Esophagus squamous epithelium (tissue), 5 donors: ENCODE measurements at regions not wholly inside any gene's neighbourhood (a gene's known extent, or its start where the extent isn't known, plus 50 kb on each side); places are given as distances from the start of the nearest gene placed in this dataset.

Experiments used
- DNase-seq: peaks from one replicate; lab custom pipeline; 2025; lab: John Stamatoyannopoulos, UW
- H3K27ac ChIP-seq, 4 donors: fragments of 200-600 bp; sonication (generic); one replicate each; pipeline ENCODE4 v1.5.1; 2016 to 2019; ENCODE audit warnings: mild to moderate bottlenecking in 1 of 4
- H3K27me3 ChIP-seq, 4 donors: fragments of 200-600 bp; sonication (generic); 1 replicate in 3 of 4; 2 replicates in 1 of 4; pipeline versions ENCODE4 v1.5.1 to v1.6.0; 2017 to 2021; ENCODE audit warnings: antibody characterized with exemption in 1 of 4
- H3K36me3 ChIP-seq, 3 donors: fragments of 200-600 bp; sonication (generic); one replicate each; pipeline ENCODE4 v1.5.1; 2016 to 2019
- H3K4me1 ChIP-seq, 3 donors: fragments of 200-600 bp; sonication (generic); one replicate each; pipeline ENCODE4 v1.5.1; 2017 to 2019
- H3K4me3 ChIP-seq, 4 donors: fragments of 200-600 bp; sonication (generic); 1 replicate in 3 of 4; 2 replicates in 1 of 4; pipeline ENCODE4 v1.5.1; 2016 to 2019; ENCODE audit warnings: mild to moderate bottlenecking in 2 of 4, moderate library complexity in 1 of 4
- H3K9me3 ChIP-seq, 3 donors: fragments of 200-600 bp; sonication (generic); one replicate each; pipeline ENCODE4 v1.5.1; 2016 to 2019
- CTCF ChIP-seq, 6 experiments: fragments of 450-650 bp in 4 of 6; fragments of 200-600 bp in 2 of 6; sonication (generic) in 2 of 6; IDR thresholded peaks; one replicate each; pipeline ENCODE4 v1.5.1; 2016 to 2019; ENCODE audit warnings: antibody characterized with exemption in 6 of 6, mild to moderate bottlenecking in 4 of 6, moderate library complexity in 4 of 6
- POLR2A ChIP-seq, 4 donors: fragments of 450-650 bp; IDR thresholded peaks; one replicate each; pipeline ENCODE4 v1.6.1; 2017; ENCODE audit warnings: antibody characterized with exemption in 4 of 4, mild to moderate bottlenecking in 4 of 4, moderate library complexity in 3 of 4
- WGBS, 2 donors: methylation state at CpG; one replicate each; pipeline ENCODE4 v1.1.5; 2018; 5-methylcytosine and 5-hydroxymethylcytosine counted together
- intact Hi-C: fragments of 100-400 bp; cut with DNase I; formaldehyde crosslinking; loops from one replicate; pipeline ENCODE4 v1.15.0; 2022
- donor health status: DM: yes; HTN: yes; CAD: no.

GRCh38 chr2:9774266-9774665 is 69.0 kb upstream of the TAF1B start:
- intact Hi-C loops, result no loop called here
- Histone ChIP-seq H3K4me1 (peaks cover 26 to 68% (median 35%) of the 10 kb centered on the region in 3 donors), H3K9me3 (no peaks in the 10 kb centered on the region), H3K27me3 (no peaks in the 10 kb centered on the region), H3K27ac (peak overlapping the region in 2 of 4 donors; percentile 57), H3K4me3 (no peak overlapping the region), H3K36me3 (no peaks in the 10 kb centered on the region)
- TF ChIP-seq POLR2A (IDR thresholded peaks at IDR 0.05) (no peak), CTCF (IDR thresholded peaks at IDR 0.05) (no peak)
- no peak for DNase-seq
- 75 to 81% methylated on average over 10 to 11 of the region's 12 CpGs for WGBS, 2 donors

DNA sequence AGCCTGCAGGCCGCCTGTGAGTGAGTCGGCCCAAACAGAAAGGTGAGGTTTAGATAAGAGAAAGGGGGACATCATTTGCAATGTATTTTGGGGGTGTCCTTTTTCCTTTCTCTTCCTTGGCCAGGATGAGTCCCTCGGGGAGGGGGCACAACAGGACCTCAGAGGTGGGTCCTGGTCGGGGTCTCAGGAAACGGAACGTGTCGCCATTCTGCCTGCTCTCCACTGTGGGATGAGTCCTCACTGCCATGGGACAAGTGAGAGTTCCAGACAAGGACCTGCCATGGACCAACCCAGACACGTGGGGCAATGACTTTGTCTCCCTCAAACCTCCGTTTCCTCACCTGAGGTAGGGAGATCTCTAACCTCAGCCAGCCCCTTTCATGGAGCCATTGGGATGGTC is 67.9 kb upstream of the TAF1B start:
- no peak overlapping the region for H3K27ac ChIP-seq
- TF ChIP-seq POLR2A (IDR thresholded peaks at IDR 0.05), result no peak
- no peak for TF ChIP-seq CTCF (IDR thresholded peaks at IDR 0.05)
- no peaks in the 10 kb centered on the region for H3K36me3 ChIP-seq
- H3K27me3 ChIP-seq, result no peaks in the 10 kb centered on the region
- no peak overlapping the region for H3K4me3 ChIP-seq
- H3K4me1 ChIP-seq, result peaks cover 28 to 68% (median 35%) of the 10 kb centered on the region in 3 donors
- DNase-seq, result no peak
- H3K9me3 ChIP-seq, result no peaks in the 10 kb centered on the region
- intact Hi-C loops, result no loop called here
- WGBS, 2 donors, result 90 to 100% methylated on average over 2 to 4 of the region's 9 CpGs

DNA sequence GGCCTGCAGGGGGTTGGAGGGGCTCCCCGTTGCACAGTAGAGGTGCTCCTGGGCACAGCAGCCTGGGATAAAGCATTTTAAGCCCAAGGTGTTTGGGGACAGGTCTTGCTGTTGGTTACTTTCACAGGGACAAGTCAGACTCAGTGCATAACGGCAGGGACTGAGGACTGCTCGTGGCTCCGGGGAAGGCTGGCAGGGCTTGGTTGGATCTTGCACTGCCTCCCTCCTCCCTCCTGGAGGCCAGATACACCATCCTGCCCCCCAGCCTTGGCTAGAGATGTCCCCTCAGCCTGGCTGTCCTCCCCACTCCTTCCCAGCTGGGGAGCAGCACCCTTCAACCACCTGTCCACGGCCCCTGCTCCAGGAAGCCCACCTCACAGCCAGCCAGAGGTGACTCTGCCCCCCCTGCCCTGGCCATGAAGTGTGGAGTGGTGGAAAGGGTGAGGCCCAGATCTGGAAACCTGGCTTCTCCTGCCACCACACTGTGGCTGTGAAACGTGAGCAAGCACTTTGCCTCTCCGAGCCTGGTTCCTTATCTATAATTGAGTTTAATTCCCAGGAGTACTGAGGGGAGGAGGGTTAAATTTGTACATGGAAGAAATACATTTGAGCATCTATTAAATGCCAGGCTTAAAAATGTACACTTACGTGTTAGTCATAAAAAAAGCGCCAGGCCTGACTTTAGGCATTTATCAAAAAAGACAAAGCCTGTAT is 67.1 kb upstream of the TAF1B start:
- H3K27me3 ChIP-seq, result no peaks in the 10 kb centered on the region
- TF ChIP-seq POLR2A (IDR thresholded peaks at IDR 0.05) (no peak), CTCF (IDR thresholded peaks at IDR 0.05) (no peak)
- no peaks in the 10 kb centered on the region for H3K36me3 ChIP-seq
- 88 to 92% methylated on average over 4 to 5 of the region's 9 CpGs for WGBS, 2 donors
- no peak overlapping the region for H3K27ac ChIP-seq
- intact Hi-C loops, result no loop called here
- H3K4me1 ChIP-seq, result peaks cover 28 to 68% (median 34%) of the 10 kb centered on the region in 3 donors
- no peaks in the 10 kb centered on the region for H3K9me3 ChIP-seq
- H3K4me3 ChIP-seq, result no peak overlapping the region
- no peak for DNase-seq

- Histone ChIP-seq H3K9me3 (no peaks in the 10 kb centered on the region), H3K4me3 (no peak overlapping the region), H3K4me1 (peaks cover 21 to 68% (median 33%) of the 10 kb centered on the region in 3 donors), H3K36me3 (no peaks in the 10 kb centered on the region), H3K27ac (no peak overlapping the region), H3K27me3 (no peaks in the 10 kb centered on the region)
- 33% methylated on average over 1 of the region's 6 CpGs; no CpG with 5 or more reads in 1 of the 2 donors for WGBS, 2 donors
- no peak for TF ChIP-seq POLR2A (IDR thresholded peaks at IDR 0.05)
- TF ChIP-seq CTCF (IDR thresholded peaks at IDR 0.05), result no peak
- intact Hi-C loops, result no loop called here
- no peak for DNase-seq
Measured at GRCh38 chr2:9777081-9777480, 66.2 kb upstream of the TAF1B start.

GRCh38 chr2:9778012-9778411 is 65.3 kb upstream of the TAF1B start:
- intact Hi-C loops, result no loop called here
- WGBS, 2 donors, result 65 to 98% methylated on average over 4 to 5 of the region's 9 CpGs
- Histone ChIP-seq H3K4me3 (no peak overlapping the region), H3K4me1 (peaks cover 19 to 68% (median 36%) of the 10 kb centered on the region in 3 donors), H3K9me3 (no peaks in the 10 kb centered on the region), H3K27me3 (no peaks in the 10 kb centered on the region), H3K36me3 (no peaks in the 10 kb centered on the region), H3K27ac (peak overlapping the region in 1 of 4 donors; percentile 37)
- DNase-seq, result no peak
- TF ChIP-seq POLR2A (IDR thresholded peaks at IDR 0.05) (no peak), CTCF (IDR thresholded peaks at IDR 0.05) (peak in 5 of 6 experiments; percentile 24 to 75 (median 64))
